ENCODE measurements at regions not wholly inside any gene's neighbourhood (a gene's known extent, or its start where the extent isn't known, plus 50 kb on each side); places are given as distances from the start of the nearest gene placed in this dataset.
"Not testable (repeated sequence)": the region's sequence is repeated elsewhere in the genome, so short reads cannot be mapped to it uniquely, and the experiment has no call there.

DNA sequence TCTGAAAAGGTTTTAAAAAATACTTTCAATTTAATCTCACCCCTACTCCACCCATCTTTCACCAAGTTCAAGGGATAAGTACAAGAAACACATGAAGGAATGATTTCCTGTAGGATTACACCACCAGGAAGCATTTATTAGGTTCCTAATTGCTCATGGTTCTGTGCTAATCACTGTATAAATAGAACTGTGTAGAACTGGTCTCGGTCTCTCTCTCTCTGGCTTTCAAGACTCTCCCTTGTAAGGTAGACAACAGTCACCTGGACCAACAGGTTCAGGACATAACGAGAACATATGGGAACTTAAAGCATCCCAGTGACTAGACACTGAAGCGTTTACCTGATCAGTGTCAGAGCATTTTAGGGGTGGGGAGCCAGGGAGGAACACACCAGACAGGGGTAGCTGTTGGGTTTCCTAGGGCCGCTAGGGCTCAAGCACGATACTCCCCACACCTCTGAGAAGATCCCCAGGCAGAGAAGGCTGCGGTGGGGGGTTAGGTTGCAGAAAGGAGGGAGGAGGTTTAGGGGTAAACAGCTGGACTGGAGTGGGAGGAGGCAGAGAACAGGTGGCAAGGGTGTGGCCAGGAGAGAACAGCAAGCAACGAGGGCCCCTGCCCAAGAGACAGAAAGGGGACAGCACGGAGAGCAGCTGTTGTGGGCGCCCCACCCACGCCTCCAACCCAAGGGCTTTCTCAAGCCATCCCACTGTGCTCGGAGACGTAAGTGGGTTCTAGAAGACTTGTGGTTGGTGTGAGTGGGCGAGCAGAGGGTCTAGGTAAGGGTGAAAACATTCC lies 52.5 kb upstream of the USP6NL start:
- no peak for FAIRE-seq

DNA sequence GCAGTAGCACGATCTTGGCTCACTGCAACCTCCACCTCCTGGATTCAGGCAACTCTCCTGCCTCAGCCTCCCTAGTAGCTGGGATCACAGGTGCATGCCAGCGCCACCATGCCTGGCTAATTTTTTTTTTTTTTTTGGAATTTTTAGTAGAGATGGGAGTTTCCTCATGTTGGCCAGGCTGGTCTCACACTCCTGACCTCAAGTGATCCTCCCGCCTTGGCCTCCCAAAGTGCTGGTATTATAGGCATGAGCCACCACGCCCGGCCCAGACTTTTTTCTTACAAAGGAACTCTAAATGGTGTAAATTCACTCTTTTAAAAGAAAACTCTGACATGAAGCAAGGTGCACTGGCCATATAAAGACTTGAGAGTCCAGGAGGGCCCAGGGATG lies 51.7 kb upstream of the USP6NL start:
- FAIRE-seq: not testable (repeated sequence)

DNA sequence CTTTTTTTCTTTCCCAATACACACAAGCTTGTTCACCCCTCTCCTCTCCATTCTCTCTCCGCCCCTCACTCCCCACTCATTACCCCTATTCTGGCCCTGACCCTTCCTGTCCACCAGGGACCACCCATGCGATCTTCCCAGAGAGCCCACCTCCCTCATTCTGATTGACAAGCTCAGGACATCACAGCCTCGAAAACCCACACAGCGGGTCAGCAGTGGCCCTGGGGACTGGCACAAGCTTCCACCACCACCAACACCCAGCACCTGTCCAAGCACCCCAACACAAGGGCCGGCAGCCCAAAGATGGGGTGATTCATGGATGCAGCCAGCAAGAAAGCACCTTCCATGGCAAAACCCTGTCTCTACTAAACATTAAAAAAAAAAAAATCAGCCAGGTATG lies 50.0 kb upstream of the USP6NL start:
- FAIRE-seq: no peak

Data from endometrium (tissue), 2 donors.